Heart left ventricle (tissue), 13 donors: ENCODE measurements at regions not wholly inside any gene's neighbourhood (a gene's known extent, or its start where the extent isn't known, plus 50 kb on each side); places are given as distances from the start of the nearest gene placed in this dataset.

Experiments used
- POLR2A ChIP-seq, 2 donors: fragments of 450-650 bp; IDR thresholded peaks; one replicate each; pipeline ENCODE4 v1.6.1; 2017; ENCODE audit warnings: antibody characterized with exemption in 2 of 2, mild to moderate bottlenecking in 2 of 2, moderate library complexity in 2 of 2
- TF ChIP-seq, protein P1 (sequence below), 12 donors: fragments of 200-600 bp; sonication (generic) in 4 of 12; IDR thresholded peaks; one replicate each; pipeline versions ENCODE4 v1.5.0 to v1.8.0; 2018 to 2022; ENCODE audit warnings: antibody characterized with exemption in 12 of 12, mild to moderate bottlenecking in 5 of 12
- donor health status: ischemic (EF 13 %, LVEDD 7.1; RV severe dilation, severe dysfunction).
- donor health status: DM: no; HTN: yes; CAD: no.
- donor health status: DM: no; HTN: no; CAD: no.
- donor health status: ischemic (EF 25% LVEDD 6.9; RV normal size, moderate dysfunction).
- donor health status: ischemic (EF 25% LVEDD 5.7; RV mildly dilated, moderate dysfunction).
- donor health status: ischemic (EF 35%, LVEDD 5.7; RV mildly dilated, moderate dysfunction).
- donor health status: nonischemic (EF 11% LVEDD 7.7; RV severe dilation, severe dysfunction).
- donor health status: DM: yes; HTN: yes; CAD: no.
- donor health status: PGD.
- donor health status: ischemic (EF 29% LVEDD 5.4; RV normal size, mild dysfunction).
- donor health status: nonischemic (EF 23%, LVEDD 6.1; RV moderate dilation, normal function).

DNA sequence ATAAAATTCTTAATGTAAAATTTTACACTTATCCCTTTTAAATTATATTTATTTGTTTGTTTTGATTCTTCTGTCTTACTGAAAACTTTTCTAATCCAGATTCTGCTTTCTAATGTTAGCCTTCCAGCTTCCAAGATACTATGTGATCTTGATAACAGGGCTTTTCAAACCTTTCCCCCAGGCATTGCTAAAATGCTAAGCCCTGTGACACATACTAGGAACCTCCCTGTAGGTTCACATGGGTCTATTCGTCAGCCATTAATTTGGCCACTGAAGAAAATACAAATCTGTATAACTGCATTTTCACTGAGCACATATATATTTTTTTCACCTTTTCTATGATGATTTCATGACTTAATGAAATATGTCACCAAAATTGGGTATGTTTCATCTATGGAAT, 92.8 kb upstream of the MAP4K3 start:
- TF ChIP-seq, protein P1, sequence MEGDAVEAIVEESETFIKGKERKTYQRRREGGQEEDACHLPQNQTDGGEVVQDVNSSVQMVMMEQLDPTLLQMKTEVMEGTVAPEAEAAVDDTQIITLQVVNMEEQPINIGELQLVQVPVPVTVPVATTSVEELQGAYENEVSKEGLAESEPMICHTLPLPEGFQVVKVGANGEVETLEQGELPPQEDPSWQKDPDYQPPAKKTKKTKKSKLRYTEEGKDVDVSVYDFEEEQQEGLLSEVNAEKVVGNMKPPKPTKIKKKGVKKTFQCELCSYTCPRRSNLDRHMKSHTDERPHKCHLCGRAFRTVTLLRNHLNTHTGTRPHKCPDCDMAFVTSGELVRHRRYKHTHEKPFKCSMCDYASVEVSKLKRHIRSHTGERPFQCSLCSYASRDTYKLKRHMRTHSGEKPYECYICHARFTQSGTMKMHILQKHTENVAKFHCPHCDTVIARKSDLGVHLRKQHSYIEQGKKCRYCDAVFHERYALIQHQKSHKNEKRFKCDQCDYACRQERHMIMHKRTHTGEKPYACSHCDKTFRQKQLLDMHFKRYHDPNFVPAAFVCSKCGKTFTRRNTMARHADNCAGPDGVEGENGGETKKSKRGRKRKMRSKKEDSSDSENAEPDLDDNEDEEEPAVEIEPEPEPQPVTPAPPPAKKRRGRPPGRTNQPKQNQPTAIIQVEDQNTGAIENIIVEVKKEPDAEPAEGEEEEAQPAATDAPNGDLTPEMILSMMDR (IDR thresholded peaks at IDR 0.05) = no peak
- TF ChIP-seq POLR2A (IDR thresholded peaks at IDR 0.05) = no peak
